ENCODE measurements at regions not wholly inside any gene's neighbourhood (a gene's known extent, or its start where the extent isn't known, plus 50 kb on each side); places are given as distances from the start of the nearest gene placed in this dataset.

GRCh38 chr4:162954976-162955375, 211.7 kb downstream of the NAF1 start:
- H3K36me3 Mint-ChIP-seq (ENCODE audit: insufficient read depth), result no peaks in the 10 kb centered on the region
- no peak overlapping the region for H3K27ac Mint-ChIP-seq
- no peaks in the 10 kb centered on the region for H3K9me3 Mint-ChIP-seq (ENCODE audit: low read depth)
- no peaks in the 10 kb centered on the region for H3K27me3 Mint-ChIP-seq
- H3K4me3 Mint-ChIP-seq (ENCODE audit: low read depth), result no peak overlapping the region
- TF ChIP-seq CTCF (IDR thresholded peaks at IDR 0.05; ENCODE audit: unreplicated experiment), result no peak
- H3K4me1 Mint-ChIP-seq (ENCODE audit: low read depth), result no peaks in the 10 kb centered on the region
- DNase-seq (ENCODE audit: low spot score, unreplicated experiment), result no peak

- Mint-ChIP-seq H3K27me3 (no peaks in the 10 kb centered on the region), H3K4me1 (ENCODE audit: low read depth) (no peaks in the 10 kb centered on the region), H3K36me3 (ENCODE audit: insufficient read depth) (no peaks in the 10 kb centered on the region), H3K27ac (no peak overlapping the region), H3K4me3 (ENCODE audit: low read depth) (no peak overlapping the region), H3K9me3 (ENCODE audit: low read depth) (no peaks in the 10 kb centered on the region)
- DNase-seq (ENCODE audit: low spot score, unreplicated experiment), result no peak
- TF ChIP-seq CTCF (IDR thresholded peaks at IDR 0.05; ENCODE audit: unreplicated experiment), result no peak
These were observed 214.5 kb downstream of the NAF1 start for GRCh38 chr4:162952232-162952631.

GRCh38 chr4:162945713-162946112, 221.0 kb downstream of the NAF1 start:
- no peak overlapping the region for H3K4me3 Mint-ChIP-seq (ENCODE audit: low read depth)
- H3K9me3 Mint-ChIP-seq (ENCODE audit: low read depth), result no peaks in the 10 kb centered on the region
- no peak for DNase-seq (ENCODE audit: low spot score, unreplicated experiment)
- H3K36me3 Mint-ChIP-seq (ENCODE audit: insufficient read depth), result no peaks in the 10 kb centered on the region
- no peaks in the 10 kb centered on the region for H3K4me1 Mint-ChIP-seq (ENCODE audit: low read depth)
- H3K27me3 Mint-ChIP-seq, result no peaks in the 10 kb centered on the region
- TF ChIP-seq CTCF (IDR thresholded peaks at IDR 0.05; ENCODE audit: unreplicated experiment), result no peak
- no peak overlapping the region for H3K27ac Mint-ChIP-seq

- TF ChIP-seq CTCF (IDR thresholded peaks at IDR 0.05; ENCODE audit: unreplicated experiment), result no peak
- no peak for DNase-seq (ENCODE audit: low spot score, unreplicated experiment)
- no peaks in the 10 kb centered on the region for H3K36me3 Mint-ChIP-seq (ENCODE audit: insufficient read depth)
- no peaks in the 10 kb centered on the region for H3K27me3 Mint-ChIP-seq
- H3K9me3 Mint-ChIP-seq (ENCODE audit: low read depth), result no peaks in the 10 kb centered on the region
- H3K4me3 Mint-ChIP-seq (ENCODE audit: low read depth), result no peak overlapping the region
- no peak overlapping the region for H3K27ac Mint-ChIP-seq
- H3K4me1 Mint-ChIP-seq (ENCODE audit: low read depth), result no peaks in the 10 kb centered on the region
These were observed 223.4 kb downstream of the NAF1 start for GRCh38 chr4:162943263-162943662.

GRCh38 chr4:162938738-162939485, 227.8 kb downstream of the NAF1 start:
- no peak overlapping the region for H3K27ac Mint-ChIP-seq
- H3K4me3 Mint-ChIP-seq (ENCODE audit: low read depth), result no peak overlapping the region
- no peak for DNase-seq (ENCODE audit: low spot score, unreplicated experiment)
- TF ChIP-seq CTCF (IDR thresholded peaks at IDR 0.05; ENCODE audit: unreplicated experiment), result no peak
- H3K36me3 Mint-ChIP-seq (ENCODE audit: insufficient read depth), result no peaks in the 10 kb centered on the region
- no peaks in the 10 kb centered on the region for H3K9me3 Mint-ChIP-seq (ENCODE audit: low read depth)
- no peaks in the 10 kb centered on the region for H3K27me3 Mint-ChIP-seq
- no peaks in the 10 kb centered on the region for H3K4me1 Mint-ChIP-seq (ENCODE audit: low read depth)

Measured in progenitor cell of endocrine pancreas (in vitro differentiated cells).